ENCODE measurements at regions not wholly inside any gene's neighbourhood (a gene's known extent, or its start where the extent isn't known, plus 50 kb on each side); places are given as distances from the start of the nearest gene placed in this dataset.

GRCh38 chr6:121993362-121993761 is 406.1 kb upstream of the HSF2 start:
- intact Hi-C loops (cut with micrococcal nuclease), result no loop called here

GRCh38 chr6:121994919-121995318 is 404.5 kb upstream of the HSF2 start:
- intact Hi-C loops (cut with micrococcal nuclease), result no loop called here

DNA sequence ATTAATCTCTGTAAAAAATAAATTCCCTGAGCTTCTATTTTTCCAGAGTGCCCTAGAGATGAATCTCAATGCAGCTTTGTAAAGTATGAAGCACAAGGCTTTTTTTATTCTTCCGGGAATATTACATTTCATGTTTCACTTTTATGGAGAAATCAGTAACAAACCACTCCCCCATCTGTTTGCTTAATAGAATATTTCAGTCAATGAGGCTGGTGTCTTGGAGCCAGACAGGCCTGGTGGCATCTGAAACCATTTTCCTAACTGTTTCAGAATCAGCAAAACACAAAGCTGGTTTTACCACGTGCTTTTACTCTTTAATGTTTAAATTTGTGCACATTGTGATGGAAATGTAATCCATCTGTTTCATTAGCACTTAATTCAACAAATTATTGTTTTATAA is 400.8 kb upstream of the HSF2 start:
- intact Hi-C loops (cut with micrococcal nuclease), result no loop called here

DNA sequence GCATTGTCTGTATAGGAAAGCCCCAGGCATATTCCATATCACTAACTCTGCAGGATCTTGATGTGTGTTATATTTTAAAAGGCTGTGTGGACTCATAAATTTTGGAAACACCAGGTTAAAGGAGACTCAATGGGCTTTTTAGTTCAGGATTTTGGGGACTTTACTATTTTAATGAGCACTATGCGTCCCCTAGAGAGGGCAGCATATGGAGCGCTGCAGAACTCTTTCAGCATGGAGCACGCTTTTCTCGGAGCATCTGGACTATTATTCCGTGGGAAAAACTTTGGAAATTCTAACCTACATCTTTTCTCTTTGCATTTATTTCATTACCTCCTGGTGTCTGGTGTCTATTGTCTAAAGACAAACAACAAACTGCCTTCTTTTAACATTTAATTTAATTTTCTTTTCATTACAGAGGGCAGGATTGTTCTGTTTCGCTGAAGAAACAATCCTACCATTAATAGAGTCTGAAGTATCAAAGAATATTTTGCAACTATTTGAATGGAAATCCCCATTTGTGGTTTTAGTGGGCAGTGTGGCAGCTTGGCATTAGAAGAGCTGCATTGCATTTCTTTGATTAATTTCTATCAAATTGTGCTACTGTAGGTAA is 399.9 kb upstream of the HSF2 start:
- intact Hi-C loops (cut with micrococcal nuclease), result no loop called here

DNA sequence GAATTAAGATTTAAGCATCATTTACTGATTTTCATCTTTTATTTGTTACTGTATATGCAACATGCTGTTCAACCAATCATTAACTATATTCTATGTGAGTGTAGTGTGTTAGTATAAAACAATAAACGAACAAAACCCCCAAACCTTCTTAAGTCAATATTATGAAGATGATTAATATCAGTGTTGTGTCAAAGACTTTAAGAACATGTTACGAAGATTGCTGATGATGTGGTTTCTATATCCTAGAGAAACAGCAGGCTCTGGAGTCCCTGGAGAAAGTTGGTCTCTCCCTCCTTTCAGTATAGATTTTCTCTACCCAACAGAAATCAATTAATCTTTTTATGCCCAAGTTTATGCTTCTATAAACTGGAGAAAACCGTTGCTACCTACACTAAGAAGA is 393.8 kb upstream of the HSF2 start:
- intact Hi-C loops (cut with micrococcal nuclease), result no loop called here

DNA sequence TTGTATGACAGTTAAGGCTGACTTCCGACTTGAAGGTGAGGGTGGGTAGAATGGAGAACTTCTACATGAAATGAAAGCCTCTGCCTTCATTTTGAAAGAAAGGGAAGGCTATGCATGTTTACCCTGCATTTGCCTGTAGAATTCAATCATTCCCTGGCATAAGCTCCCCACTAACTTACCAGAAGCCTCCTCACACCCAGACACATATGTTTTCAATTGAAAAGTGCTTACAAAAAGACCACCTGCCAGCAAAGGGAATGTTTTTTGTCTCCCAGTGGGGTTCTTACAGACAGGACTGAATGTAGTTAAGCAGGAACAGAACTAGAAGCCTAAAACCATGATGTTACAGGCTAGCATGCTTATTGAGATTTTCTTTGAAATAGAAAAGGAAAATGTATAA is 392.1 kb upstream of the HSF2 start:
- intact Hi-C loops (cut with micrococcal nuclease), result no loop called here

GRCh38 chr6:122008101-122008999 is 391.1 kb upstream of the HSF2 start:
- intact Hi-C loops (cut with micrococcal nuclease), result no loop called here

DNA sequence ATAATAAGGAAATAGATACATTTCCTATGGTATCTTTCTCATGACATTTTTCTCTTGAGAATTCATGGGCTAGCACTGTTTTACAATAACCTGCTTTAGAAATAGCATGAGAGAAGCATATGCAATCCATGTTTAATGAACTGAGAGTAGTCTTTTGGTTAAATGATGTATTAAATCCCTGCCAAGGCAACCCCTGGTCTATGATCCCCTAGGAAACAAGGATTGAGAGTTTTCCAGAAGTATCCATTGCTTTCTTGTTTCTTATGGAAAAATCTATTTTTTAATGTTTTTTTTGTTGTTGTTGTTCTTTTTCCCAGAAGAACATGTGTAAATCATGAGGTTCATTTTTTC is 390.5 kb upstream of the HSF2 start:
- intact Hi-C loops (cut with micrococcal nuclease), result no loop called here

DNA sequence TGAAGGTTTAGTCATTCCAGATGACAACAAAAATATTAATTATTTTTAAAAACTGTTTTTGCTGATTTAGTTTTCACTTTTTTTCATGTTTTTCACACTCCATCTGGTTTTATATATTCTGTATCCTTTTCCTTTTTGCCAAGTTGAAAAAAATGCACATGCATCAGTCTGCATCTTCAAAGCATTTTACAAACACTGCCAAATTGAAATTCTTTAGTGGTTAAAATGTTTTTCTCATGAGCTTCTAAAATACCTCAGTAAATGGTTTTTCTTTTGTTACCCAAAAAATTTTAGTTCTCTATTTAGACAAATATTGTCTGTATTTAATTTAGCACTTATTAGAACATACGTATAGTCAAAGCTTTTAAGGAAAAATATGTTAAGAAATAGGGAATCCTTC is 386.9 kb upstream of the HSF2 start:
- intact Hi-C loops (cut with micrococcal nuclease), result no loop called here

GRCh38 chr6:122014961-122015360 is 384.5 kb upstream of the HSF2 start:
- intact Hi-C loops (cut with micrococcal nuclease), result no loop called here

- intact Hi-C loops (cut with micrococcal nuclease), result no loop called here
Measured at GRCh38 chr6:122020588-122021264, 378.7 kb upstream of the HSF2 start.

DNA sequence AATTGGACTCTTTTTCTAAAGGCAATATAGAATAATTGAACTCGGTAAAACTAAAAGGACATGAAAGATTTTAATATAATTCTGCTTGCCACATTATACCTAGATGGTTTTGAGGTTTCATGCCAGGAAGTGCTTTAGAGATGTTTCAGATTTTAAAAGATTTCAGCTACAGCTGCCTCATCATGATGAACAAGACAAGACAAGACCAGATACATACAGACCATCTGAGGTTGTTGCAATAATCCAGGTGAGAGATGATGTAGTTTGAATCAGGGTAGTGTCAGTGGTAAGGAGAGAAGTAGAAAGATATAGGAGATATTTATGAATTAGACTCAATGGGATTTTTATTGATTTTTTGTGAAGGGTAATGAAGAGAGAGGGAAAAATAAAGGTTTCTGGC is 374.3 kb upstream of the HSF2 start:
- intact Hi-C loops (cut with micrococcal nuclease), result no loop called here

DNA sequence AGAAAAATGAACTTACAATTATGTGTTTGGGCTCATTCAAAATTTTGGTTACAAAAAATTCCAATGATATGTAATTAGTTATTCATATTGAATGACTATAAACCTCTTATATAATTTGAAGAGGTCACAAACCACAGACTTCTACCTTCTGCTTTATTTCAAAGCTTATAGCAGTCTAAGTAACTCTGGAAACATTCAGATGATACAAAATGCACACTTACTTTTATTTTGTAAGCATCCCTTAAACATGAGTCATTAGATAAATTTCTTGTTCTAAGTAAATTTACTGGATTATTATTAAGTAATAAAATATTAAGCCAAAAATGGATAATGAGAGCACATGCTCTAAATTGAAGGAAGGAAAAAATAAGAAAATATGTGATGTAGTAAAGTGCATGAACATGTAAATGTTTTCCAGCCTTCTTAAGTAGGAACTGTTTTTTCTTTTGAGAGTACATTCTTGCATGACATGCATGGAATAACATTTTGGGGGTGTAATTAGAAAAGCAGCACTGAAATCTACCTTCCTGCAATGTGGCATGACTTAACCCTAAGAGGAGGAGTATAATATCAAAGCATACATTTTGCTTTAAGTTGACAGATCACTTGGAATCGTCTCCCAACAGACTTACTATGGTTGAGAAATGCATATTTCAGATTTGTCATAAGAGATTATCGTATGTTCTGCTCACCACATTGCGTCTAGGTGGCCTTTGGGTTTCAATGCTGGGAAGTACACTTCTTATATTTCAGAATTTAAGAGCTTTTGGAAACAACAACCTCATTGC is 372.7 kb upstream of the HSF2 start:
- intact Hi-C loops (cut with micrococcal nuclease), result no loop called here

- intact Hi-C loops (cut with micrococcal nuclease), result no loop called here
Measured at GRCh38 chr6:122028933-122029522, 370.4 kb upstream of the HSF2 start.

- intact Hi-C loops (cut with micrococcal nuclease), result loop anchor here (1.0 to 5.0 kb wide), 5 partner anchors 186 to 978 kb away; no protein-coding TSS in a partner anchor
Measured at GRCh38 chr6:122033564-122034181, 365.8 kb upstream of the HSF2 start.

DNA sequence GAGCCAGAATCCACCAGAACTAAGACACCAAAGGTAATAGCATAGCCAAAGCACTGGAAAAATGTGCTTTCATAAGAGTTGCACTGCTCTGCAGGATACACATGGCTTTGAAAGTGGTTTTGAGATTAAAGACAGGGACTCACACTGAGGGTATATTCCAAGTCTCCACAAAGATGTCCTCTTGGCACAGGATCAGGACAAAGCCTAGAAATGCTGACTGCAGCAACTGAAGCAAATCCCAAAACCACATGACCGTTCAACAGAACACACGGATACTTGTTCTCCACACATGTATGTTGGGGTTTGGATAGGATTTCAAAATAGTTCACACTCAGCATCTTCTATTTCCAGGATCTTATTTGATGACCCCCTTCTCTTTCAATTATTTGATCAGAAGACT is 364.3 kb upstream of the HSF2 start:
- intact Hi-C loops (cut with micrococcal nuclease), result no loop called here

GRCh38 chr6:122040261-122040660 is 359.2 kb upstream of the HSF2 start:
- intact Hi-C loops (cut with micrococcal nuclease), result no loop called here

- intact Hi-C loops (cut with micrococcal nuclease), result no loop called here
Measured at GRCh38 chr6:122042380-122042779, 357.1 kb upstream of the HSF2 start.

DNA sequence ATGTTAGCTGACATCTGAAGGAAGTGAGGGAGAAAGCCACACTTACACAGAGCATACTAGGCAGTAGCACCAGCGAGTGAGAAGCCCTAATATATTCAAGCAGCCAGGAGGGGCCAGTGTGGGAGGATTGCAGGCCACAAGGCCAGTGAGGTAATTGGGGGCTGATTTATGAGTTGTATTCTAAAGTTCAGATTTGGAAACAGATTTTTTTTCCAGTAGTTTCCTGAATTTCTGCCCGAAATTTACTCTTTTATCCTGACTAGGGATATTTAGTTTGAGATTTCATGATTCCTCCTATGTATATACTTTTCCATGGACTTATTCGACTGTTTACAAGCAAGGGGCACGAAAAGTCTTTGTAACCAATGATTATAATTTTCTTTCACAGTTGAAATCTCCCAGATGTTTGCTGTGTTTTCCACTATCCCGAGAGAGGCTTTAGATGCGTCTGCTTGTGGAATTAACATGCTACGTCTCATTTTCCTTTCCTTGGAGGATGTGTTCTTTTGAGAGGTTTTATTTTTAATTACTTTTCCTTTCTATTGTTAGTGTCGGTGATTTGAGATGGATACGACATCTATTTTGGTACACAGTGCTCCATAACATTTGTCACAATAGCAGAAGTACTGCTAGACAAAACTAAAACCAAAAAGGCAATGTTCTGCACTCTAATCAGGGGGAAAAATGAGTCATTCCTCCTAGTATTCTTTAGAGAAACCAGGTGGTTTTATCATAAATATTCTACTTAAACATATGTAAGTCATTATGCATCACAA is 356.3 kb upstream of the HSF2 start:
- intact Hi-C loops (cut with micrococcal nuclease), result no loop called here

- intact Hi-C loops (cut with micrococcal nuclease), result no loop called here
Measured at GRCh38 chr6:122048570-122048969, 350.9 kb upstream of the HSF2 start.
